Activated naive CD4-positive, alpha-beta T cell treated with anti-CD3 and anti-CD28 coated beads for 36 hours (primary cell): ENCODE measurements at regions not wholly inside any gene's neighbourhood (a gene's known extent, or its start where the extent isn't known, plus 50 kb on each side); places are given as distances from the start of the nearest gene placed in this dataset.
"Not testable (repeated sequence)": the region's sequence is repeated elsewhere in the genome, so short reads cannot be mapped to it uniquely, and the experiment has no call there.

Experiments
- CTCF ChIA-PET: fragments of 350-600 bp; sonication (Branson Sonifier 250); formaldehyde crosslinking; loops from one replicate; lab custom pipeline; 2021; ENCODE audit warnings: antibody characterized with exemption; lab: Charles Lee
- DNase-seq: peaks from one replicate; pipeline ENCODE4 v3.0.0-alpha.2; 2020
- H3K27ac Mint-ChIP-seq: one replicate; pipeline ENCODE4 v1.8.0; 2021; ENCODE audit warnings: mild to moderate bottlenecking, mixed read lengths
- H3K27me3 Mint-ChIP-seq: one replicate; pipeline ENCODE4 v1.8.0; 2021; ENCODE audit warnings: low read depth, mixed read lengths
- H3K36me3 Mint-ChIP-seq: one replicate; pipeline ENCODE4 v1.8.0; 2021; ENCODE audit warnings: low read depth, mixed read lengths
- H3K4me1 Mint-ChIP-seq: one replicate; pipeline ENCODE4 v1.8.0; 2021; ENCODE audit warnings: low read depth, mixed read lengths
- H3K4me3 Mint-ChIP-seq: one replicate; pipeline ENCODE4 v1.8.0; 2021; ENCODE audit warnings: mild to moderate bottlenecking, moderate library complexity, mixed read lengths
- H3K9me3 Mint-ChIP-seq: one replicate; pipeline ENCODE4 v1.8.0; 2021; ENCODE audit warnings: mixed read lengths
- intact Hi-C: fragments of 100-400 bp; cut with micrococcal nuclease; formaldehyde crosslinking; loops from one replicate; pipeline ENCODE4 v1.15.1; 2023

- intact Hi-C loops, result no loop called here
- CTCF ChIA-PET, result interaction anchor here (1.6 kb wide), 1 partner anchor 9 kb away, joined by 4 read pairs; no protein-coding TSS in a partner anchor
- Mint-ChIP-seq H3K9me3 (no peaks in the 10 kb centered on the region), H3K27ac (no peak overlapping the region), H3K4me3 (no peak overlapping the region), H3K27me3 (peaks cover 3% of the 10 kb centered on the region), H3K4me1 (no peaks in the 10 kb centered on the region), H3K36me3 (no peaks in the 10 kb centered on the region)
- DNase-seq, result no peak
Measured at GRCh38 chr11:114784216-114784615, 105.9 kb downstream of the NXPE2 start.

DNA sequence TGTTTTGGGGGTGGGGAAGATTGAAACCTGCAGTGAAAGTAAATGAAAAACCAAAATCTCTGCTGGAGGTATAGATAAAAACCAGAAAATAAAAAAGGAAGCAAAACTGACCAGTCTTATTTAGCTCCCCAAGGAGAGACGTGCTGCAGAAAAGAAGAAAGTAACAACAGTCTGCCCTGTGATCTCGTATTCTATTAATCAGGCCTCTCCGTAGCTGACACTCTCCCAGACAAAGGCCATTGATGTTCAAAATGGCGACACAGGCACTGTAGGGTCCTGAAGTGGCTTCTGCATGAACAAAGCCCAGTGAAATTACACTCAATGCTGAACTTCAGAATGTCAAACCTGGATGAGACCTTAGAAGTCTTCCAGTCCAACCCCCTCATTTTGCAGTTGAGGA, 106.6 kb downstream of the NXPE2 start:
- no peak overlapping the region for H3K4me3 Mint-ChIP-seq
- H3K4me1 Mint-ChIP-seq, result no peaks in the 10 kb centered on the region
- CTCF ChIA-PET, result interaction anchor here (0.7 kb wide), 1 partner anchor 690 kb away, joined by 3 read pairs; no protein-coding TSS in a partner anchor
- DNase-seq, result no peak
- no peak overlapping the region for H3K27ac Mint-ChIP-seq
- H3K27me3 Mint-ChIP-seq, result peaks cover 6% of the 10 kb centered on the region
- no peaks in the 10 kb centered on the region for H3K36me3 Mint-ChIP-seq
- intact Hi-C loops, result no loop called here
- H3K9me3 Mint-ChIP-seq, result no peaks in the 10 kb centered on the region

- Mint-ChIP-seq H3K9me3 (no peaks in the 10 kb centered on the region), H3K4me3 (no peak overlapping the region), H3K4me1 (no peaks in the 10 kb centered on the region), H3K36me3 (no peaks in the 10 kb centered on the region), H3K27me3 (peaks cover 8% of the 10 kb centered on the region), H3K27ac (no peak overlapping the region)
- intact Hi-C loops, result no loop called here
- CTCF ChIA-PET, result no interaction called here
- DNase-seq, result no peak
Measured at GRCh38 chr11:114785820-114786219, 107.5 kb downstream of the NXPE2 start.

- CTCF ChIA-PET, result interaction anchor here (0.5 kb wide), 1 partner anchor 1232 kb away, joined by 3 read pairs; no protein-coding TSS in a partner anchor
- Mint-ChIP-seq H3K27ac (no peak overlapping the region), H3K27me3 (peaks cover 8% of the 10 kb centered on the region), H3K4me3 (no peak overlapping the region), H3K9me3 (no peaks in the 10 kb centered on the region), H3K4me1 (no peaks in the 10 kb centered on the region), H3K36me3 (no peaks in the 10 kb centered on the region)
- intact Hi-C loops, result no loop called here
- no peak for DNase-seq
Measured at GRCh38 chr11:114787126-114787525, 108.8 kb downstream of the NXPE2 start.

DNA sequence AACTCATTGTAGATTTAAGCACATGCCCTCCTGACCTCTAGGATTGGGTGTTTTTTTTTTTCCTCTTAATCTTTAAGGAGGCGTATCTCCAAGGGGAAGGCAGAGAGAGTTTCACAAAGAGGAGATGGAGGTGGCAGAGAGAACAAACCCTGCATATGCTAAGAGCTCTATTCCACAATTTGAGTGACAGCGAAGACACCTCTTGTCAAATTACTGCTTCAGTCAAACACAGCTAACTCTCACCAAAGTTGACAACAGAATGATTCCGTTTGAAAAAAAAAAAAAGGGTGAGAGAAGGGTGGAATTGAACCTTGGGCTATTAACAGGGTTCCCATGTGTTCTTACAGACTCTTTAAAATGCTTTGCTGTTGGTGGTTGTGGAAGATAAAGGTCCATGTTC, 112.6 kb downstream of the NXPE2 start:
- Mint-ChIP-seq H3K4me3 (no peak overlapping the region), H3K36me3 (no peaks in the 10 kb centered on the region), H3K27ac (no peak overlapping the region), H3K4me1 (no peaks in the 10 kb centered on the region), H3K9me3 (no peaks in the 10 kb centered on the region), H3K27me3 (peaks cover 13% of the 10 kb centered on the region)
- DNase-seq, result no peak
- CTCF ChIA-PET, result no interaction called here
- intact Hi-C loops, result no loop called here

DNA sequence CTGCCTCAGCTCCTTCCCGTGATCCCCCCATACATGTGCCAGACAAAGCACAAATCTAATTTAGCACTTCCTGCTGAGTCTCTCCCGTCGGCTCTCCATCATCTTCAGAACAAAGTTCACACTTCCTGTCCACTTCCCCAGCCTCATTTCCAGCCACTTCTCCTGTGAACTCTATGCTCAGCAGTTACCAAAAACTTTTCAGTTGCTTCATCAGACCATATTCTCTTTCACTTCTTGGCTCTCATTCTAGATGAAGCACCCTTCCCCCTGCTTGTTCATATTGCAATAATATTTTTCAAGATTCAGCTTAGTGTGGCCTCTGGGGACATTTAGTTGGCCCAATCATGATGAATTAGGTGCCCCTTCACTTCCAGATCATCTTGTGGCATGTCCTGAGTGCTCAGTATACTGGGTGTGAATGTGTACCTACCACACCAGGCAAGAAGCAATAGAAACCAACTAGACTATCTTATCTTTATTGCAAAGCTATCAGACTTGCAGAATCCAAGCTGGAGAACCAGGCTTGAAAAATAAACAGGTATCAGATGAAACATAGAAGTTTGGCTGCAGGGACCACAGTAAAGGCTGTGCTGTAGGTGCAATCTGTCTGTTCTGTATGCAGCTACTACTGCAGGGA, 115.8 kb downstream of the NXPE2 start:
- CTCF ChIA-PET, result no interaction called here
- H3K4me1 Mint-ChIP-seq, result no peaks in the 10 kb centered on the region
- no peak overlapping the region for H3K4me3 Mint-ChIP-seq
- H3K27ac Mint-ChIP-seq, result no peak overlapping the region
- H3K36me3 Mint-ChIP-seq, result no peaks in the 10 kb centered on the region
- H3K27me3 Mint-ChIP-seq, result peaks cover 25% of the 10 kb centered on the region
- intact Hi-C loops, result no loop called here
- DNase-seq, result no peak
- no peaks in the 10 kb centered on the region for H3K9me3 Mint-ChIP-seq

DNA sequence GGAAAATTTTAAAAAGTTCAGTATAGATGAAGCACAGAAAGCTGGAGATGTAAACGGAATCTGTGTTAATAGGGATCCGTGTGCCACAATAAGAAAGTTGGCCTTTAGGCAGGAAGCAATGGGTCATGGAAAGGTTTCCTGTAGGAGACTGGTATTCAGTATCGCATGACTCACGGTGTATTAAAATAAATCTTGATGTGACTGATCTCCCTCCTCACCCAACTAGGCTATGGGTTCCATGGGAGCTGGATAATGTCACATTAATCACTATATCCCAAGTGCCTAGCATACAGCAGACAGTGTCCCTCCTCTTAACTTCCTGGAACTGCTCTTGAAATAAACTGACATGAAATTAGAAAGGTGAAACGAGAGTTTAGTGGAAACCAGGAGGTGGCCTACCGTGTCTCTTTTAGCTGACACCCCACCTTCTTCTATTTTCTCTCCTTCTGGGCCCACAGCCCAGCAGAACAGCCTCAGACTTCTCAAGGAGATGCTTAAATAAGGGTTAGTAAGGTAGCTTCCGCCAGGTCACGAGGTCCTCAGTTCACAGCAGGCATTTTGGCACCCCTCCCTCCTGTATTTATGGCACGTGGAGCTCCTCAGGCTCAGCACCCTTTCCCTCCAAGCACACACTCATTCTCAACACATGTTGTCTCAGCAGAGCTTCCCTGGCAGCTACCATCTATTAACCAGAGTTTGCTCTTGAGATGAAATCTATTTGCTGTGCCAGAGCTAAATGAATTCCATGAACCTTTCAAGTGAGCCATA, 118.8 kb downstream of the NXPE2 start:
- H3K4me1 Mint-ChIP-seq, result no peaks in the 10 kb centered on the region
- H3K9me3 Mint-ChIP-seq, result no peaks in the 10 kb centered on the region
- no peak overlapping the region for H3K4me3 Mint-ChIP-seq
- CTCF ChIA-PET, result interaction anchor here (0.6 kb wide), 1 partner anchor 54 kb away, joined by 11 read pairs; no protein-coding TSS in a partner anchor
- DNase-seq, result no peak
- H3K36me3 Mint-ChIP-seq, result no peaks in the 10 kb centered on the region
- H3K27ac Mint-ChIP-seq, result no peak overlapping the region
- intact Hi-C loops, result no loop called here
- peaks cover 27% of the 10 kb centered on the region for H3K27me3 Mint-ChIP-seq

DNA sequence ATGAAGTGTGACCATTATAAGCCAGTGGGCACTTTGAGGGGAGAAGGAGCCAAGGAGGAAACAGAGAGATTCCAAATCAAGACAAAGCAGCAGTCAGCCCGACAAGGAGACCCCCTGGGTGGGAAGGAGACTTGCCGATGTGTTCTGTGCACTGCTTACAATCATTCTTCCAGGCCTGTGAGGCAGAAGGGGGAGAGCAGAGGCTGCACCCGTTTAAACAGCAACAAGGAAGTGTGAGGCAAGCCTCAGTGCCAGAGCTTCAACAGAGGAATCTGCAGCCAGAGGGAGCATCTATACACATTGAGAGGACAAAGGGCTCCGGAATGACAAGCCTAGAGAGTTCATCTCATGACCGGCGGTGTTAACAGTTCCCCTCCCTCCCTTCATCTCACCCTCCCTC, 121.1 kb downstream of the NXPE2 start:
- intact Hi-C loops, result no loop called here
- CTCF ChIA-PET, result no interaction called here
- Mint-ChIP-seq H3K27ac (no peak overlapping the region), H3K36me3 (no peaks in the 10 kb centered on the region), H3K27me3 (peaks cover 27% of the 10 kb centered on the region), H3K9me3 (no peaks in the 10 kb centered on the region), H3K4me1 (no peaks in the 10 kb centered on the region), H3K4me3 (no peak overlapping the region)
- DNase-seq, result no peak

GRCh38 chr11:114801773-114802172, 123.4 kb downstream of the NXPE2 start:
- DNase-seq, result no peak
- no peaks in the 10 kb centered on the region for H3K4me1 Mint-ChIP-seq
- no peak overlapping the region for H3K4me3 Mint-ChIP-seq
- CTCF ChIA-PET, result no interaction called here
- no peaks in the 10 kb centered on the region for H3K36me3 Mint-ChIP-seq
- no peaks in the 10 kb centered on the region for H3K9me3 Mint-ChIP-seq
- intact Hi-C loops, result no loop called here
- peaks cover 18% of the 10 kb centered on the region for H3K27me3 Mint-ChIP-seq
- no peak overlapping the region for H3K27ac Mint-ChIP-seq

DNA sequence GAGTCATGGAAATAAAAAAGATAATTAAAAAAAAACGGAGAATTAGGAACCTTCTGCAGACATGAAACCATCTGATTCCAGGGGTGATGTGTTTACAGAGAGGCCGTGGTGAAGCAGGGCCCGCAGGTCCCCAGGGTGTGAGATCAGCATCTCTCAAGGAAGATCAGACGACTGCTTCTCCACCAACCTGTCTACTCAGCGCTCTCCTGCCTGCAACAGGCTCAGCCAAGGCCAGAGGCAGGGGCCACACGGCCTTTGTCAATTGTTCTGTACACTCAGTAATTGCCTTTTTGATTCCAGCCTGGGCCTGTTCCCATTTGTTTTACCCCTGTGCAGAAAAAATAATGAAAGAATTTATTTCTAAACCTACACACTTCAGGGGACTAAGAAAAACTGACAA, 124.6 kb downstream of the NXPE2 start:
- intact Hi-C loops, result no loop called here
- no peaks in the 10 kb centered on the region for H3K9me3 Mint-ChIP-seq
- no peaks in the 10 kb centered on the region for H3K36me3 Mint-ChIP-seq
- DNase-seq, result no peak
- H3K4me1 Mint-ChIP-seq, result no peaks in the 10 kb centered on the region
- H3K27ac Mint-ChIP-seq, result no peak overlapping the region
- peaks cover 13% of the 10 kb centered on the region for H3K27me3 Mint-ChIP-seq
- H3K4me3 Mint-ChIP-seq, result no peak overlapping the region
- CTCF ChIA-PET, result interaction anchor here (0.6 kb wide), 1 partner anchor 809 kb away, joined by 3 read pairs; no protein-coding TSS in a partner anchor

GRCh38 chr11:114805431-114805830, 127.1 kb downstream of the NXPE2 start:
- intact Hi-C loops, H3K9me3 Mint-ChIP-seq, H3K27ac Mint-ChIP-seq, H3K4me1 Mint-ChIP-seq, H3K4me3 Mint-ChIP-seq, H3K36me3 Mint-ChIP-seq, H3K27me3 Mint-ChIP-seq, DNase-seq, CTCF ChIA-PET: not testable (repeated sequence)

DNA sequence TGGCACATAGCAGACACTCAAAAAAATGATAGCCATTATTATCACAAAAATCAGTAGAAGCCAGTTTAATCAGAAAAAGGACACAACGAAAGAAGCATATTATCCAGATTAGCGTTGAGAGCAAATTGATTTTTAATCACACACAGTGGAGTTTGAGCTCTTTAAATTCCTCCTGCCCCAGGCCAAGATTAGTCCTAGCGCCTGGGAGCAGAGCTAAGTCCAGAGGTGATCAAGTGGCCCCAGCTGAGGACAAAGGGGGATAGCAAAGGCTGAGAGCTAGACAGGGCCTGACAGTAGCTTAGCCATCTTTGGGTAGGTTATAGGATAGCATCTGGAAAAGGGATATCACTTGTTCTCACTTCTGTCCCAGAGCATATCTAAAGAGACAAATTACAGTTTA, 133.6 kb downstream of the NXPE2 start:
- no peak for DNase-seq
- Mint-ChIP-seq H3K4me3 (no peak overlapping the region), H3K4me1 (no peaks in the 10 kb centered on the region), H3K9me3 (no peaks in the 10 kb centered on the region), H3K27me3 (no peaks in the 10 kb centered on the region), H3K36me3 (no peaks in the 10 kb centered on the region), H3K27ac (no peak overlapping the region)
- intact Hi-C loops, result no loop called here
- CTCF ChIA-PET, result no interaction called here

GRCh38 chr11:114812733-114813132, 134.4 kb downstream of the NXPE2 start:
- CTCF ChIA-PET, result no interaction called here
- H3K9me3 Mint-ChIP-seq, result no peaks in the 10 kb centered on the region
- H3K36me3 Mint-ChIP-seq, result no peaks in the 10 kb centered on the region
- H3K27ac Mint-ChIP-seq, result no peak overlapping the region
- H3K4me1 Mint-ChIP-seq, result no peaks in the 10 kb centered on the region
- H3K4me3 Mint-ChIP-seq, result no peak overlapping the region
- no peak for DNase-seq
- intact Hi-C loops, result no loop called here
- H3K27me3 Mint-ChIP-seq, result no peaks in the 10 kb centered on the region
